ENCODE measurements at regions not wholly inside any gene's neighbourhood (a gene's known extent, or its start where the extent isn't known, plus 50 kb on each side); places are given as distances from the start of the nearest gene placed in this dataset.
A peak's percentile ranks its signal among the peaks of the same experiment; 100 is the strongest.
"Not testable (repeated sequence)": the region's sequence is repeated elsewhere in the genome, so short reads cannot be mapped to it uniquely, and the experiment has no call there.

- H3K27me3 Mint-ChIP-seq (ENCODE audit: unreplicated experiment): no peaks in the 10 kb centered on the region
These were observed 125.3 kb downstream of the GLUD2 start for GRCh38 chrX:121172703-121173102.

DNA sequence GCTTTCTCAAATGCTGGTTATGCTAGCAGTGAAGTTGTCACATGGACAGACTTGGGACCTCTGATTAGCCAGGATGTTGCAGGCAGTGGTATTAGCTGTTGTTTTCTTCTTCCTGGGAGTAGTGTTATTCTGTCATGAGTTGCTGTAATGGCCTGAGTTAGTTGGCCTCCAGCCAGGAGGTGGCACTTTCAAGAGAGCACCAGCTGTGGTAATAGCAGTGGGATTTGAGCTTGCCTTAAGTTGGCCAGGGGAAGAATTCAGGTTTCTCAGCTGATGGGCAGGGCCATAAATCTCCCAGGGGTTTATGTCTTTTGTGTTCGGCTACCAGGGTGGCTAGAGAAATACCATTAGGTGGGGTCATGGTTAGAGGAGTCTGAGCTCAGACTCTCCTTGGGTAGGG is 132.6 kb downstream of the GLUD2 start:
- Mint-ChIP-seq H3K27me3 (ENCODE audit: unreplicated experiment) (no peaks in the 10 kb centered on the region), H3K27ac (ENCODE audit: unreplicated experiment) (no peak overlapping the region), H3K36me3 (ENCODE audit: insufficient read depth, unreplicated experiment) (no peaks in the 10 kb centered on the region), H3K9me3 (ENCODE audit: low read depth, unreplicated experiment) (no peaks in the 10 kb centered on the region), H3K4me1 (ENCODE audit: low read depth, unreplicated experiment) (no peaks in the 10 kb centered on the region), H3K4me3 (ENCODE audit: low read depth, unreplicated experiment) (no peak overlapping the region)
- CTCF ChIA-PET: interaction anchor here (0.5 kb wide), 1 partner anchor 1616 kb away, joined by 4 read pairs; no protein-coding TSS in a partner anchor
- no TSS peak for BruUV-seq (replicated peaks)
- intact Hi-C loops (cut with micrococcal nuclease; ENCODE audit: unreplicated experiment): no loop called here
- peak; percentile 4 for DNase-seq
- TF ChIP-seq, protein P1, sequence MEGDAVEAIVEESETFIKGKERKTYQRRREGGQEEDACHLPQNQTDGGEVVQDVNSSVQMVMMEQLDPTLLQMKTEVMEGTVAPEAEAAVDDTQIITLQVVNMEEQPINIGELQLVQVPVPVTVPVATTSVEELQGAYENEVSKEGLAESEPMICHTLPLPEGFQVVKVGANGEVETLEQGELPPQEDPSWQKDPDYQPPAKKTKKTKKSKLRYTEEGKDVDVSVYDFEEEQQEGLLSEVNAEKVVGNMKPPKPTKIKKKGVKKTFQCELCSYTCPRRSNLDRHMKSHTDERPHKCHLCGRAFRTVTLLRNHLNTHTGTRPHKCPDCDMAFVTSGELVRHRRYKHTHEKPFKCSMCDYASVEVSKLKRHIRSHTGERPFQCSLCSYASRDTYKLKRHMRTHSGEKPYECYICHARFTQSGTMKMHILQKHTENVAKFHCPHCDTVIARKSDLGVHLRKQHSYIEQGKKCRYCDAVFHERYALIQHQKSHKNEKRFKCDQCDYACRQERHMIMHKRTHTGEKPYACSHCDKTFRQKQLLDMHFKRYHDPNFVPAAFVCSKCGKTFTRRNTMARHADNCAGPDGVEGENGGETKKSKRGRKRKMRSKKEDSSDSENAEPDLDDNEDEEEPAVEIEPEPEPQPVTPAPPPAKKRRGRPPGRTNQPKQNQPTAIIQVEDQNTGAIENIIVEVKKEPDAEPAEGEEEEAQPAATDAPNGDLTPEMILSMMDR (IDR thresholded peaks at IDR 0.05; ENCODE audit: unreplicated experiment): no peak

More at GRCh38 chrX:121172703-121173102, 125.3 kb downstream of the GLUD2 start:
- H3K36me3 Mint-ChIP-seq (ENCODE audit: insufficient read depth, unreplicated experiment): no peaks in the 10 kb centered on the region
- no peak overlapping the region for H3K4me3 Mint-ChIP-seq (ENCODE audit: low read depth, unreplicated experiment)
- BruUV-seq (replicated peaks): no TSS peak
- no peak overlapping the region for H3K27ac Mint-ChIP-seq (ENCODE audit: unreplicated experiment)
- TF ChIP-seq, protein P1 (IDR thresholded peaks at IDR 0.05; ENCODE audit: unreplicated experiment): no peak
- intact Hi-C loops (cut with micrococcal nuclease; ENCODE audit: unreplicated experiment): no loop called here
- H3K9me3 Mint-ChIP-seq (ENCODE audit: low read depth, unreplicated experiment): no peaks in the 10 kb centered on the region
- CTCF ChIA-PET: no interaction called here
- DNase-seq: no peak
- H3K4me1 Mint-ChIP-seq (ENCODE audit: low read depth, unreplicated experiment): no peaks in the 10 kb centered on the region

GRCh38 chrX:121191779-121192178 is 144.4 kb downstream of the GLUD2 start:
- TF ChIP-seq, protein P1 (IDR thresholded peaks at IDR 0.05; ENCODE audit: unreplicated experiment): no peak
- Mint-ChIP-seq H3K4me3 (ENCODE audit: low read depth, unreplicated experiment) (no peak overlapping the region), H3K9me3 (ENCODE audit: low read depth, unreplicated experiment) (no peaks in the 10 kb centered on the region), H3K27me3 (ENCODE audit: unreplicated experiment) (no peaks in the 10 kb centered on the region), H3K36me3 (ENCODE audit: insufficient read depth, unreplicated experiment) (peaks cover 1% of the 10 kb centered on the region), H3K27ac (ENCODE audit: unreplicated experiment) (no peak overlapping the region), H3K4me1 (ENCODE audit: low read depth, unreplicated experiment) (no peaks in the 10 kb centered on the region)
- no TSS peak for BruUV-seq (replicated peaks)
- no peak for DNase-seq
- intact Hi-C loops (cut with micrococcal nuclease; ENCODE audit: unreplicated experiment): no loop called here
- CTCF ChIA-PET: no interaction called here

DNA sequence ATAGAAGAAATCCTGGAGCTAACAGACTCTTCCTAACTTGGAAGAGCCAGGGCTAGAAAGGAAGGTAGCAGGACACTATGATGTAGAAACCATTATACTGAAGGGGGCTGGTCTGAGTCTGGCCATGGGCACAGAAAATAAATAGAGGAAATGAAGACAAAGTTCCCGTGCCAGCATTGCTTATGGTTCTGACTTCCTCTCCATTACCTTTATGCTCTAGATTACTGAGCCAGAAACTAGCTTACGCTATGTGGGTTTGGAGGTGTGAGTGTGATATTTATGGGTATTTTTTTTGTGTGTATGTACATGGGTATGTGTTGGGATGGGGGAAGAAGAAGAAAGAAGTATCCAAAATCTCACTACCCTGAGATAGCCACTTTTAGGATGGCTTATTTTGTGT is 148.3 kb downstream of the GLUD2 start:
- DNase-seq: no peak
- H3K4me1 Mint-ChIP-seq (ENCODE audit: low read depth, unreplicated experiment): no peaks in the 10 kb centered on the region
- TF ChIP-seq, protein P1 (IDR thresholded peaks at IDR 0.05; ENCODE audit: unreplicated experiment): no peak
- intact Hi-C loops (cut with micrococcal nuclease; ENCODE audit: unreplicated experiment): no loop called here
- no TSS peak for BruUV-seq (replicated peaks)
- no peaks in the 10 kb centered on the region for H3K27me3 Mint-ChIP-seq (ENCODE audit: unreplicated experiment)
- no peak overlapping the region for H3K4me3 Mint-ChIP-seq (ENCODE audit: low read depth, unreplicated experiment)
- no peaks in the 10 kb centered on the region for H3K9me3 Mint-ChIP-seq (ENCODE audit: low read depth, unreplicated experiment)
- H3K27ac Mint-ChIP-seq (ENCODE audit: unreplicated experiment): no peak overlapping the region
- CTCF ChIA-PET: no interaction called here
- peaks cover 14% of the 10 kb centered on the region for H3K36me3 Mint-ChIP-seq (ENCODE audit: insufficient read depth, unreplicated experiment)

DNA sequence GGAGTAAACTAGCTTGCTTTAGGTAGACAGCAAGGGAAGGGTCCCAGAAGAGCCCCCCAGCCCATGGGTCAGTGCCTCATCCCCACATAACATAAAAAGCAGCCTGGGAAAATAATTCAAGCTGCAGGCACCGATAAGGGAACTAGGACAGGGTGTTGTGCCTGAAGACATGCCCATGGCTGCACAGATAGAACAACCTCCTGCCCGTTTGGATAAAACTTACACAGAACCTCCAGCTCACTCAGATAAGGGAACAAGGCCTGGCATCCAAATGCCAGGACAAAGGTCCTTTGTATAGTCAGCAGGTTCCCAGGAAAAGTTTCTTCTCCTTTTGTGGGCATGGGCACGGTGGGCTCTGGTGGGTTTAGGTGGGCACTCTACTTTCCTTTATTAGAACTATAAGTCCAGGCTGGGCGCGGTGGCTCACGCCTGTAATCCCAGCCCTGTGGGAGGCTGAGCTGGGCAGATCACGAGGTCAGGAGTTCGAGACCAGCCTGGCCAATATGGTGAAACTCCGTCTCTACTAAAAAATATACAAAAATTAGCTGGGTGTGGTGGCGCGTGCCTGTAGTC is 149.5 kb downstream of the GLUD2 start:
- peak overlapping the region; percentile 91 for H3K27ac Mint-ChIP-seq (ENCODE audit: unreplicated experiment)
- H3K9me3 Mint-ChIP-seq (ENCODE audit: low read depth, unreplicated experiment); BruUV-seq (replicated peaks); intact Hi-C loops (cut with micrococcal nuclease; ENCODE audit: unreplicated experiment); CTCF ChIA-PET; H3K27me3 Mint-ChIP-seq (ENCODE audit: unreplicated experiment); H3K4me1 Mint-ChIP-seq (ENCODE audit: low read depth, unreplicated experiment); DNase-seq: not testable (repeated sequence)
- peak overlapping the region; percentile 80 for H3K4me3 Mint-ChIP-seq (ENCODE audit: low read depth, unreplicated experiment)
- peaks cover 14% of the 10 kb centered on the region for H3K36me3 Mint-ChIP-seq (ENCODE audit: insufficient read depth, unreplicated experiment)
